NCI-H526 treated with DMSO at 0.1 percent for 48 hours (cell line): ENCODE measurements at regions not wholly inside any gene's neighbourhood (a gene's known extent, or its start where the extent isn't known, plus 50 kb on each side); places are given as distances from the start of the nearest gene placed in this dataset.
"Not testable (repeated sequence)": the region's sequence is repeated elsewhere in the genome, so short reads cannot be mapped to it uniquely, and the experiment has no call there.

ENCODE experiments used
- DNase-seq: peaks from one replicate; lab custom pipeline; 2025; lab: John Stamatoyannopoulos, UW

- no peak for DNase-seq
Observed at GRCh38 chr2:36302911-36303310, 52.7 kb upstream of the CRIM1 start.

DNA sequence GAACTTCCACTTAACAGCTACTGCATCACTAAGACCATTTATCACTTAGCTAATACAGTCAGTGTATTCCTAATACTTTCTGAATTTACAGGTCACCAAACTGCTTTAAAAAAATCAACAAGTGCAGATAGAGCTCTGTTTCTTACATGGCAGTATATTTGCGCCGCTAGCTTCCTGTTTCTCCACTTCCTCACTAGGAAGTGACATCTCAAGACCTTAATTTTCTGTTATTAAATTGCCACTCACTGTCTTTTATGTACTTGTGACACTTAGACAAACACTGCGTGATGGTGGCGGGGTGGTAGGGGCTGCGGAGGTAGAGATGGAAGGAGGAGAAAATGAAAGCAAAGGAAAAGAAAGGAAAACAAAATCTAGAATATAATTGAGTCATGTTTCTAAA is 53.7 kb upstream of the CRIM1 start:
- no peak for DNase-seq

- no peak for DNase-seq
Observed at GRCh38 chr2:36300697-36301096, 54.9 kb upstream of the CRIM1 start.

DNA sequence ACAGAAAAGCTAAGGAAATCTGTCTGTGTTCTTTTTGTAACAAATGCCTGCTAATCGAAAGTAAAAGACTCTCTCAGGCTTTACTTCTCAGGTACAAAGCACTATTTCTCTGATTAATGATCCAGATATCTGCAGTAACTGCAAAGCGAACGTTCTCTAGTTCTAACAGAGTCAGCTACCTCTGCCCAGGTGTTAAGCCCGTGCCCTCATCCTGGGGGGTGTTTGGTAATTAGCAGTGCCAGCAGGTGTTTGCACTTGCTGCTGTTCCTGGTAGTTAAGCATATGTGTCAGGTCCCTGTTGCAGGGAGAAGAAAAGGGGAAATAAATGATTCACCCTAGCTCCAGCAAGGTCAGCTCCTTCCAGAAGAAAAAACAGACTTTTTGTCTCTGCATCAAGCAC is 58.8 kb upstream of the CRIM1 start:
- DNase-seq, result no peak

- no peak for DNase-seq
Observed at GRCh38 chr2:36294316-36294721, 61.3 kb upstream of the CRIM1 start.

- DNase-seq, result no peak
Observed at GRCh38 chr2:36290306-36290856, 65.2 kb upstream of the CRIM1 start.

DNA sequence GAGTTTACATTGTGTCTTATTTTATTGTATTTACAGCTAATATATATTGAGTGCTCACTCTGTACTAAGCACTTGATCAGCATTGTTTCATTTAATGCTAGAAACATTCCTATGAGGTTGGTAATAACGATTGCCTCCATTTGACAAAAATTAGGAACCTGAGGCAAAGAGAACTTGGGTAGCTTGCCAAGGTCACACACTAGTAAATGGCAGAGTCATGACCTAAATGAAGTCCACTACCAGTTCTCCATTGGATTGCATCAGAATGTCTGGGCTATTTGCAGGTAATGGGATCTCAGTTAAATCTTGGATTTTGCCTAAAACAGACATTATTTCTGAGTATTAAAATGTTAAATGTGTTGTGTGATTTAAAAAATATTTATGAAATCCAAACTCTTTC is 65.8 kb upstream of the CRIM1 start:
- no peak for DNase-seq

GRCh38 chr2:36287363-36288275 is 68.0 kb upstream of the CRIM1 start:
- no peak for DNase-seq

DNA sequence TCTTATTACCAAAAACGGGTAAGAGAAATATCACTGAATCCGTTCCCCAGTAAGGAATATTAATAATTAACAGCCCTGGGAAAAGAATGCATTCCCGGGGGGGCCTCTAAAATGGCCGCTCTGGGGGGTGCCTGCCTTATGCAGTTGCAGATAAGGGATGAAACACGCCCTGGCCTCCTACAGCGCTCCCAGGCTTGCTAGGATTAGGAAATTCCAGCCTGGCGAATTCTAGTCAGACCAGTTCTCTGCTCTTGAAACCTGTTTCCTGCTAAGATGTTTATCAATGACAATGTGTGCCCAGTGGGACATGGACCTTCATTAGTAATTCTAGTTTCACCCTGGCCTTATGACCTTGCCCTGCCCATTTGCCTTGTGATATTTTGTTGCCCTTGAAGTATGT is 76.1 kb upstream of the CRIM1 start:
- DNase-seq, result not testable (repeated sequence)

DNA sequence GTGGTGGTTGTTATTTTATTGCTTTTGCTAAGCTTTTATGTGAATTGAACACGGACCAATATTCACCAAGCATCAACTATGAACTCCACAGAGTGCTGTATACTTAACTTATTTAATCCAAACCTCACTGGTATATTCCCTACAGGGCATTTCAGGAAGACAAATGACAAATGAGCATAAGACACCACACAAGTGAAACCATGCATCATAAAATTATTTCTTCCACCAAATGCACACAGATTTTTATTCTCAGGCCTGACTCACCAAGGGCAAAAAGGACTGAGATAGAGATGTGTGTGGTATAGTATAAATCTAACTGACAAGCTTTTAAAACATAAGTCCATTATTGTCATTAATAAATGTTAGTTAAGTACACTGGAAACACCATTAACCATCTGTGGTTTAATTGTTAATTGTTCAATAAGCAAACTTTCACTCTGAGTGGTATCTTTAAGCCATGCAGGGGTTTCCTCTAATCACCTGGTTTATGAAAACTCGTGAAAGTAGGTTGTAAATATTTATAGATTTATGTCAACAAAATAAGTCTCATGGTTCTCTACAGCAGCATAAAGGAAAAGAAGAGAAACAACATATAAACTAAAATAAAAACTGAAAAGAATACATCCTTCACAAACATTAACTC is 77.6 kb upstream of the CRIM1 start:
- no peak for DNase-seq

DNA sequence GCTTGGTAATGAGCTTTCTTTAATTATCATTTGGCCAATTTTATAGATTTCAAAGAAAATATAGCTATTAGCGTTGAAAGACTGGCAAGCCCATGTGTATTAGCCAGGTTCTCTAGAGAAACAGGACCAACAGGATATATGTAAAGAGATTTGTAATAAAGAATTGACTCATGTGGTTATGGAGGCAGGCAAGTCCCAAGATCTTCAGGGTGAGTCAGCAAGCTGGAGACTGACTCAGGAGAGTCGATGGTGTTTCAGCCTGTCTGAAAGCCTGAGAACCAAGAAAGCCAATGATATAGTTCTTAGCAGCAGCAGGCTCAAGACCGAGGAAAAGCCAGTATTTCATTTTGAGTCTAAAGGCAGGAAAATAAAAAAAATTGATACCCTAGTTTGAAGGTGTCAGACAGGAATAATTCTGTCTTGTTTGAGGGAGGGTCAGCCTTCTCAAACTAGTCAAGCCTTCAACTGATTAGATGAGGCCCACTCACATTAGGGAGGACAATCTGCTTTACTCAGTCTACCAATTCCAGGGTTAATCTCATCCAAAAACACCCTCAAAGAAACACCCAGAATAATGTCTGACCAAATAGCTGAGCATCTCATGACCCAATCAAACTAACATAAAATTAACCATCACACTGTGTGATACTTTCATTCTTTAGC is 78.3 kb upstream of the CRIM1 start:
- DNase-seq, result no peak

DNA sequence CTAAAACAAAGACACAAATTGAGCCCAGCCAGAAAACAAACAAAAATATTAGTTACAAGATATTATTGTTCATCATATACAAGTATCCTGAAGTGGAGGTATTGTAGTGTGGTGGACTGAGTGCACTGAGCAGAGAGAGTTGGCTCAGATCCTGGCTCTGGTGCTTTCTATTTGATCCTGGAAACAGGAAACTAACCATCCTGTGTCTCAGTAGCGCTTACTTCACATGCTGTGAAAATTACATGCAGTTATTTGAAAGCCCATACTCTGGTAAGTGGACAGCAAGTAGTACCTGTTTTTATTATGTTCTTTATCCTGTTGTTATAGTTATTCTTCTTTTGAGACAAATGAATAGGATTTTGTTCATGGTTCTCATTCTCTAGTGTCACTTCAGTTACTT is 84.3 kb upstream of the CRIM1 start:
- DNase-seq, result no peak

DNA sequence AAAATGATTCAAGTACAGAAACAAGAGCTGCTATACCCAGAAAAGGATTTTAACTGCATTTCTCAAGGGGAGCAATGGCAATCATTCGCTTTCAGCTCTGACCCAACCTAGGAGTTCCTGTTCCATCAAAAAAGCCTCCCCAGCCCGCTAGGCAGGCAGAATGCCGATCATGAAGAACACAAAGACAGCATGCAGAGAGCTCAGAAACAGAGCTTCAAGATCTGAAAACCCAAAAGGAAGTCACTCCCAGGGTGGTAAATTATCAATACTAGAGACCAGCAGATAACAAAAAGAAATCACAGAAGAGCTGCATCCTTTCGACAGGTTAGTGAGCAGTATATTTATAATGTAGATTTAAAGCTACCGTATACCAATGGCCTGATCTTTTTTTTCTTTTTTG is 84.8 kb upstream of the CRIM1 start:
- no peak for DNase-seq

DNA sequence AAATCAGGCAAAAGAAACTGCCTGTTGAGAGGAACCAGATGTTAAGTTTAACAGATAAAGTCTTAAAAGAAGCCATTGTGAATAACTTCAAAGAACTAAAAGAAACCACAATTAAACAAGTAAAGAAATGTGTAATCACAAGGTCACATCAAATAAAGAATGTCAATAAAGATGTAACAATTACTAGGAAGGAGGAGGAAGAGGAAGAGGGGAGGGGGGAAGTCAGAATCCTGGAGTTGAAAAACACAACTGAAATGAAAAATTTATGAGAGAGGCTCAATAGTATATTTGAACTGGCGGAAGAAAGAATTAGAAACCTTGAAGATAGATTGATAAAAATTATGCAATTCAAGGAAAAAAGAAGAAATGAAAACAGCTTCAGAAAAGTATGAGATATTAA is 88.4 kb upstream of the CRIM1 start:
- no peak for DNase-seq

DNA sequence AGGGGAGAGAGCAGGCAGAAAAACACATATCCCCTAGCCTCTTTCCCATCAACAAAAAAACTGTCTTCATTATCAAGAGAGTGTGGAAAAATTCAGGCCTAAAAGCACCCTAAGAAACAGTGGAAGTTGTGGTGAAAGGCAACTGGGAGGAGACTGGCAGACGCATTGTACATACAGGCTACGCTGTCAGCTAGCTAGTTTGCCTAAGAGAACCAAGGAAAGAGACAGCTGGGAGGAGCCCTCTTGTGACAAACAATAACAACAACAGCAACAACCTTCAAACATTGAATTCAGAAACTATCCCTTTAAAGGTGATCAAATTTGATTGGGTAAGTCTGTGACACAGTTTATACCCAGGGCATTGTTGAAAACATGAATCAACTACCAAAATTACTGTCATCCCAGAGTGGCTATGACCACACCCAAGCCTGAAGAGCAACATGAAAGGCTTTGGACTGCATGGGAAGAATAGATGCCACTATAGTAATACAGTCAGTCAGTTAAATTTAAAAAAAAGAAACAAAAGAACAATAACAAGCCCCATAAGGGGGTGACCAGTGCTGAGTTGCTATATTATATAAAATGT is 88.9 kb upstream of the CRIM1 start:
- DNase-seq, result no peak

GRCh38 chr2:36262581-36262980 is 93.0 kb upstream of the CRIM1 start:
- no peak for DNase-seq

DNA sequence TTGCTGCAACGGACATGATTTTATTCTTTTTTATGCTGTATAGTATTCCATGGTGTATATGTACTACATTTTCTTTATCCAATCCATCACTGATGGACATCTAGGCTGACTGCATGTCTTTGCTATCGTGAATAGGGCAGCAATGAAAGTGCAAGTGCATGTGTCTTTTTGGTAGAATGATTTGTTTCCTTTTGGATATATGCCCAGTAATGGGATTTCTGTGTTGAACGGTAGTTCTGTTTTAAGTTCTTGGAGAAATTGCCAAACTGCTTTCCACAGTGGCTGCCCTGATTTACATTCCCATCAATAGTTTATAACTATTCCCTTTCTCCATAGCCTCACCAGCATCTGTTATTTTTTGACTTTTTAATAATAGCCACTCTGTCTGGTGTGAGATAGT is 99.7 kb upstream of the CRIM1 start:
- no peak for DNase-seq

- no peak for DNase-seq
Observed at GRCh38 chr2:36253086-36253485, 102.5 kb upstream of the CRIM1 start.

GRCh38 chr2:36246320-36246990 is 109.1 kb upstream of the CRIM1 start:
- DNase-seq, result no peak

DNA sequence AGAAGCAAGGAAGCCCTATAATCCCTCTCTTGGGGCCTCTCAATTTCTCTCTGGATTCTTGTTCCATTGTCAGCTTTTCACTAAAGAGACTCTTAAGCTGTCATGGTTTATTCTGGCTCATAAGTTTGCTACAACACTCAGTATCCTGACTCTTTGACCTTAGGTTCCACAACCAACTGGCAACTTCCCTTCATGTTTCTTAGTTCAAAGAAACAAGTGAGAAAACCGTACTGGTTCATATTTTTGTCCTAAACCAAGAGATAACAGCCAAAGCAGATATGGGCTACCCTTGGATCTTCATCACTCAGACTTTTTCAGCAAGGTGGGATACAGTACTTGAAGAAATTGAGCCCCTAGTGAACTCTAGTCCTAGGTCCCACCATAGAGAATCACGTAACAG is 109.9 kb upstream of the CRIM1 start:
- no peak for DNase-seq

GRCh38 chr2:36238106-36238505 is 117.5 kb upstream of the CRIM1 start:
- no peak for DNase-seq

- DNase-seq, result no peak
Observed at GRCh38 chr2:36235882-36236281, 119.7 kb upstream of the CRIM1 start.
